Stimulated activated CD8-positive, alpha-beta memory T cell treated with anti-CD3 and anti-CD28 coated beads, Interleukin-12 subunit alpha, Interleukin-12 subunit beta, amount 100 ng/mL, for 1 hour (primary cell): ENCODE measurements at regions not wholly inside any gene's neighbourhood (a gene's known extent, or its start where the extent isn't known, plus 50 kb on each side); places are given as distances from the start of the nearest gene placed in this dataset.

Experiments used
- DNase-seq: peaks from one replicate; pipeline ENCODE4 v3.0.0-alpha.2; 2020; ENCODE audit warnings: low read depth

DNA sequence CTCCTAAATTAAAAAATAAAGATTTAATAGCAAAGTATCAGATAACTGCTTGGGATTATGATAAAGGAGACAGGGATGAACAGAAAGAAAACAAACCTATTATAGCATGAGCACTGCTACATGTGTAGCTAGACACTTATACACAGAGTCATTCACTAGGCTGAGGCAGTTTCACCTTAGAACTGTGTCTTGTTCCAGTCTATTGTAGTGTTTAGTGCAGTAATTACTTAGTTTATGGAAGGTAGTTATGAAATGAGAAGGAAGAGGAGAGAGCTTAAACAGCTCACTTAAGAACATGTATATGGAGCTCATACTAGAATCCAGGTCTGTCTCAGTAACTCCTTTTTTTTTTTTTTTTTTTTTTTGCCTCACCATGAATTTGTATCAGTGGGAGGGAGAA lies 441.4 kb downstream of the PDCD6IP start:
- no peak for DNase-seq

DNA sequence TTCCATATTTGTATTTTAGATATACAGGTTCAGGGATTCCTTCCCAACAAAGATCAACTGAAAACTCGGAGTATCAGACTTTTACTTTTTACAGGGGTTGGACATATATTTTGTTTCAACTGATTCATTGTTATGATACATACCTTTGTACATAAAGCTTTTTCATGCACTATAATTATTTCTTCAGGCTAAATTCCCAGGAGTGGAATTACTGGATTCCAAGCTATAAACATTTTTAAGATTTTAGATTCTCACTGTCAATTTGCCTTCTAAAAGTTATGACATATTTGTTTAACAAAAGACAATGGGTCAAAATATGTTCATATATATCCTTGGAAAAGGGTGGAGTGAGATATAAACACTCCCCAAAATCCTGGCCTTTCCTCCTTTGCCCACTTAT lies 449.0 kb downstream of the PDCD6IP start:
- DNase-seq = no peak

DNA sequence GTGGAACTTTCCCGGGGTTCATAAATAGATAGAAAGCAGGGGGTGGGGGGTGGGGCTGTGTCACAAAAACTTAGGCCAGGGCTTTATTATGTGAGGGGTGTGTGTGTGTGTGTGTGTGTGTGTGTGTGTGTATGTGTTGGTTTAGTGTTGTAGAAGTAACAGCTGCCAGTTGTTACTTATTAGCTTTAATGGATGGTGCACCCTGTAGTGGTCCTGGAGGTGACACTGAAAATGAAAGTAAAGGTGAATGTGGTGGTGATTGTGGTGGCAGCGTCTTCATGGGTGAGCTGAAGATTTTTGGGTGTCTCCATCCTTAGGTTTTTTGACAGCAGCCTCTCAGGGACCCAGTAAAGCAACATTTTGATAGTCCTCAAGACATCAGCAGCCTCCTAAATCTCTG lies 449.9 kb downstream of the PDCD6IP start:
- DNase-seq = no peak

DNA sequence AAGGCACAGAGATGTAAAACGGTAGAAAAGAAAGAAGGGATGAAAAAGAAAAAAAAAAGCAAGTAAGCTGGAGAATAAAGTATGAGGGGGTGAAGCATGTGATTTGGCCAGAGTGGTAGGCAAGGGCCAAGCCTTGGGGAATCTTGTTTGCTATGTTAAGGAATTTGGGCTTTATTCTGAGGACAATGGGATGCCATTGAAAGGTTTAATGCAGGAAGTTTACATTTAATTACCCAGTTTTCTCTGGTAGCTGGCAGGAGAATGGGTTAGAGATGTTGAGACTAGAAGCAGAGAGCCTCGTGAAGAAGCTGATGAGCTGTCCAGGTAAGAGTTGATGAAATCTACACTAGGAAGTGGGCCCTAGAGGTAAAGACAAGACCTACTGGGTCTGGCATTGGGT lies 455.9 kb downstream of the PDCD6IP start:
- no peak for DNase-seq

DNA sequence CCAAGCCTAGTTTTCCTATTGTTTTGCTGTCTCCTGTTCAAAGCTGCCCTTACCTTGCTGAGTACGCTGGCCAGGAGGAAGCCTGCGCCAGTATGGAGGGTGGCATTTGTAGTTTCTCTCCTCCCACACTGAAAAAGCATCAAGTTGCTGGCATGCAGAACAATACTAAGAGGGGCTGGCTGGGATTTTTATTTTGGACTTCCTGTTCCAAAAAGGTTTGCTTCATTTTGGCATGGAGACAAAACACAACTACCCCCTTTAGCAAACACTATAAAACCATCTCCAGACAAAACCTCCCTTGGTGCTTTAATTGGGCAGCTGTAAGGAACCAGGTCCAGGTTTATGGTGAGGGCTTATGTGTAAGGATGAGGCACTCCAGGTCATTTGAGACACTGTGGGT lies 457.6 kb downstream of the PDCD6IP start:
- DNase-seq = no peak

DNA sequence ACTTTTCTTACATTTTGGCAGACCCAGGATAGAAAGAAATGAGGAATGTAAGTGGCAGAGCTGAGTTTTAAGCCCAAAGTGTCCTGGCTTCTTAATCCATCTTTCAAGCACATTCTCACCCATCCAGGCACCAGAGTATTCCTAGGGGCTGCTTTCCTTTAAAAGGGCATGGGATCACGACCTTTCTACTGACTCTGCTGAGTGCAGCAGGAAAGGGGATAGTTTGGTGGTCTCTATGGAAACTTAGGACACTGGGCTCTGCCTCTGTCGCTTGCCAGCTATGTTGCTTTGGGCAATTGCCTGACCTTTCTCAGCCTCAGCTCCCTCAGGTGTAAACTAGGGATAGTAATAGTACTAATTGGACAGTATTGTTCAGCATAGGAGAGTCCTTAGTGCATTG lies 458.4 kb downstream of the PDCD6IP start:
- DNase-seq = no peak

DNA sequence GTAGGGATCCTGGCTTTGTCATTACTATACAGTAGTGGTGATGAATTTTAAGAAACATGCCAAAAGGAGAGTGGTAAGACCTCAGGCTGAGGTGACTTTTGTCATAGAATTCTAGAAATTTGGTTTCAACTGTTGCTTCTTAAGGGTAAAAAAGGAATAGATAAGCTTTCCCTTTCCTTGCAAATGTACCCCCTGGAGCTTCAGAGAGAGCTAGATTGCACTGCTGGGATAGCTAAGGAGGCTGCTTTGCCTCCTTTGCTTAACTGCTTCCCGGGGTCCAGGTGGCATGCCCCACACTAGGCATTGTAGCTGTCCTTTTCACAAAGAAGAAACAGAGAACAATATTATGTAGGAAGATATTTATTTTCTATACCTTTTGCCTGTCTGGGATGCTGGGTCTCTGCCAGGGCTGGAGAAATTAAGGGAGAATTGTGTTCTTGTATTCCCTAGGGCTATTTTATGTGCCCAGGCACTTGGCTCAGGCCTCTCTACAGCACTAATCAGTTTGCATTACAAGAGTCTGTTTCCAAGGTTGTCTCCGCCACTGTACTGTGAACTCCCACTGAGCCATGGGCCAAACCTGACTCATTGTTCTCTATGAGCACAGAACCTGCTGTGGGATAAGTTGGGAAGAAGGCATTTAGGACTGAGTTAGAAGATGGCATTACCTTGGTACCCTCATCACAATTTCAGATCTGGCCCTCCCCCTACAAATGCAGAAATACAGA lies 460.0 kb downstream of the PDCD6IP start:
- DNase-seq = no peak

DNA sequence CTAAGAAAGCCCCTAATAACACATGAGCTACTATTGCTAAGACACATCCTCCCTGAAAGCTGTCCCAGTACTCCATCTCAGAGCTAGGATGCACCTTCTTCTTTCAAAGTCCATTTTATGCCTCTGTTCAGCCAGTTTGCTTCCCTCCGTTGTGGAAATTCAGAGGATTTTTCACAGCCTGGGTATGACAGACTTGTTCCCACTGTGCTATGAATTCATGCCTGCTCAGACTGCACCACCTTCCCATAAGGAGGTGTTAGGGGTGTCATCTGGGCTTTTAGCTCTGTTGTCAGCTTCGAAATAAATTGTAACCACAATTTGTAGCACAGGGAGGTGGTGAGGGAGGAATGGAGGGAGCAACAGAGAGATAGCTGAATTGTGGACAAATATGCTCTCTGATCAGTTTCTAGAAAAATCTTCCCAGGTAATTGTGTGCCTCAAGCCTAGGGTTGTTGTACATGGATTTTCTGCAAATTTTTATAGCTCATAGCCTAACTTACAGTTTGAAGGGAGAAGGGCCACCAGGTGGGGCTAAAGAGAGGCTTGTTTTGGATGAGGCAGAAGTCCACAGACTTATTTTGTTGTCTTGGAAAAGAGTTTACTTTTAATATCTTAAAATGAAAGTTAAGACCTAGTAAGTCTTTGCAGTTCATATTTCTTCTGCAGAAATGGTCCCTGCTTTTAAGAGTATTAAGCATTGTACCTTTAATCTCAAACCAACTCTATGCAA lies 462.0 kb downstream of the PDCD6IP start:
- no peak for DNase-seq

DNA sequence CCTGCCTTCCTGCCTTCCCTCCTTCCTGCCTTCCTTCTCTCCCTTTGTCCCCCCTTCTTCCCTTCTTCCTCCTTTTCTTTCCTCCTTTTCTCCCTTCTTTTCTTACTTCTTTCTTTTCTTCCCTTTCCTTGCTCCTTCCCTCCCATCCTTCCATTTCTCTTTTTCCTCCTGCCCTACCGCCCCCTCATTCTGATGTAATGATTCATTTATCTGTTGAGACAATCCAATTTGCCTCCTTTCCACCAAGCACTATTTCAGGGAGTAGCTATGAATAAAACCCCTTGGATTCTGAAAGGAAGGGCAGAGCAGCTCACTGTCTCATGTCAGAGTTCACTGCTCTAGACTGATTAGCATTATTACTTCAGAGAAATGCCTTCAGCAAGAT lies 462.6 kb downstream of the PDCD6IP start:
- no peak for DNase-seq

DNA sequence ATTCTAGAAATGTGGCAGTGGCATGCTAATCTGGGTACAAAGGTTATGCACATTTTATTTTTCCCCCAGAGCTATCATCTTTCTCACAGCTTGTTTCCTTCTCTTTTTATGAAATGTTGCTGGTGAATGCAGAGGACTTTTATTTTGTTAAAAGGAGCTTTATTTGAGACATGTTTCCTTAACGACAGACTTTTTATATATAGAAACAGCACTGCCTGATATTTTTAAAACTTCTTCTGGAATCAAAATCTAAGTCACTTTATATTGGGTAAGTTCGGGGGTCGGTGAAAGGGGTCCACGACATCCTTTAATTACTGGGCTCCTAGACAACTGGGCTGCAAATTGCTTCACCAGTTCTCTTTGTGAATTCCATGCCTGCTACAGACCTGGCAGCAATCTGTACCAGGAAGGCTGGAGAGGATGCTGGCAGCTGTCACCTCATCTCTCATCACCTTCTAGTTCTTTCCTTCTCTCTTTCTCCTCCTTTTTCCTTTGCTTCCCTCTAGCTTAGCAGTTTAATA lies 464.7 kb downstream of the PDCD6IP start:
- DNase-seq = no peak

DNA sequence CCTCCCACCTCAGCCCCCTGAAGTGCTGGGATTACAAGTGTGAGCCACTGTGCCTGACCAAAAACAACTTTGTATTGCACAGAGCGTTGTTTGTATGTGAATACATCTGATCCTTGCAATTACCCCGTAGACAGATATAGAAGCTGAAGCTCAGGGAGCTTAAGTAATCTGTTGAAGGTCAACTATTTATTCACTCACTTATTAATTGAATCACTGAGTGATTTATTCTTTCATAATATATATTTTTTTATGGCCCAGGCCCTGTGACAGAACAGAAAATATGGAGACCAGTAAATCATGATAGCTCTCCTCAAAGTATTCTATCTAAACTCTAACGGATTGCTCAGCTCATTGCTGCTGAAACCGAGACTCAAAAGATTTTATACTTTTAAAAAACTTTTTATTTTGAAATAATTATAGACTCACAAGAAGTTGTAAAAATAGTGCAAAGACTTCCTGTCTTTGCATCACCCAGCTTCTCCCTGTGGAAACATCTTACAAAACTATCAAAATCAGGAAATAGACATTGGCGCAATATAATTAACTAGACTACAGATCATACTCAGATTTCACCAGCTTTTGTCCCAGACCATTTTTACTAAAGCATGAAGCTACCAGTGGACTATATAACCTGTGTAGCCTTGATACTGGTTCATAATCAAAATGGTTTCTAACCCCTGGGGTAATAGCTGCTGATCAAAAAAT lies 466.1 kb downstream of the PDCD6IP start:
- no peak for DNase-seq

DNA sequence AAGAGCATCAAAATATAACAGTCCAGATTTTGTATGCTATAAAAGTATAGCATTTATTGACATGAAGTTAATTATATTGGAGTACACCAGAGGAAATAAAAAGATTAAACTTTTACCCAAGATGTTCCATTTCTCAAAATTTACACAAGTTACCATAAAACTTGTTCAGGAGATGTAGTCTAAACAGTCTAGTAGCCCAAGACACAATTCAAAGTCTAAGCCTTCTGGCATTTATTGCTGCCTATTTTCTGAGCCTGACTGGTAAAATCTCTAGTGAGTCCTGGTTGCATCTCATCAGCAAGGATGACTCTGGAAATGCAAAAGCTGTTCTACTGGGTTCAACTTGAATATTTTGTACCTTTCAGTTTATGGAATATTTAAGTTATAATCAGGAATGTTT lies 468.7 kb downstream of the PDCD6IP start:
- no peak for DNase-seq

DNA sequence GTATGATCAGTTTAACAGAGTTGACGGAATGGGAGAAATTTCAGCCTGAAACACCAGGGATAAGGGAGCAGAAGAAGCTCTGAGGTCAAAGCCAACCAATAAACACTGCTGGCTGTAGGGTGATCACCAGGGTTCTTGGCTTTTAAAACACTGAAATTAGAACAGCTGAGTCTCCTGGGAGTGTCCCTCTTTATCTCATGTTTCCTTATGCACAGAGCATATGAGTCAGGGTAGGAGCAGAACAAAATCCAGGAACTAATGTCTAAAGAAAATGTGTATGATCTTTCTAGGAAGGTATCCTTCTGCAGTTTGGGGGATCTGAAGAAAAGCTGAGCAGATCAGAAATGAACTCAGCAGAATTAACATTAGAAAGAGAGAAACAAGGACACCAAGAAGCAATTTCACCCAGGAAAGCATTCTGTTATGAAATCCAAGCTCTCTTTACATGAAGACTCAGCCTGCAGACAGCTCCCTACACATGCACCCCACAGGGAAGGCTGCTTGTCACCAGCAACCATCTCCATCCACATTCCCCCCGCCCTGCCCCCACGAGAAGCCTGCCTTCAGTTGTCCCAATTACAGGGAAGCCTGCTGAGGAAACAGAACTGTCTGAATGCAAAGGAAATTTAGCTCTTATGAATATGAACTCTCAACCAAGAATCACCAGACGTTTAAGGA lies 469.7 kb downstream of the PDCD6IP start:
- no peak for DNase-seq

DNA sequence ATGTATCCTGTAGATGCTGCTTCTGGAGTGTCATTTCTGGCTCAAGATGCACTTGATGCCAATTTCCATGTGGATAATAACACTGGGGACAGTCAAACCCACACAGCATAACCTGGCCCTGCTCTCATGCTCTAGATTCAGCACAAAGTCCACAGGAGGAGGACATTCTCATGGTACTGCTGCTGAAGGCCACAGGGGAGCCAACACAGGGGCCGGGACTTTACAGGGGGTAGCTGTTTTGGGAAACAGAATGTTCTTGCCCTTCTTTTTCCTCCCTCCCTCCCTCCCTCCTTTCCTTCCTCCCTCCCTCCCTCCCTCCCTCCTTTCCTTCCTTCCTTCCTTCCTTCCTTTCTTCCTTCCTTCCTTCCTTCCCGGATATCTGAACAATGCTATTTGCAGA lies 477.4 kb downstream of the PDCD6IP start:
- DNase-seq = no peak

DNA sequence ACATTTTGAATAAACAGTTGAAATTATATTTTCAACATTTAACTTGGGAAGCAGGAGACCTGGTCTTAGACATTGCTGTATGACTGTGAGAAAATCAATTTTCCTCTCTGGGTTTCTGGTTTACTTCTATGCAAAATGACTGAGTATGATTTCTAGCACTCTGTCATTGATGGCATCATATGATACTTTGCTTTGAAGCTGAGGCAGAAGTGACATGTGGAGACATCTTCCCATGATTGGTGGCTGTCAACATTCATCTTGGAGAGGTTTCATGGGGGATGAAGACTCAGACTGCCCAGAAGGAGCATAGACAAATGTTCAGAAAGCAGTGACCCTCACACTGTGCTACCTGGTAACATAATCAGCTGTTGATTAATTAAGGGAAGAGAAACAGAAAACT lies 477.9 kb downstream of the PDCD6IP start:
- no peak for DNase-seq

DNA sequence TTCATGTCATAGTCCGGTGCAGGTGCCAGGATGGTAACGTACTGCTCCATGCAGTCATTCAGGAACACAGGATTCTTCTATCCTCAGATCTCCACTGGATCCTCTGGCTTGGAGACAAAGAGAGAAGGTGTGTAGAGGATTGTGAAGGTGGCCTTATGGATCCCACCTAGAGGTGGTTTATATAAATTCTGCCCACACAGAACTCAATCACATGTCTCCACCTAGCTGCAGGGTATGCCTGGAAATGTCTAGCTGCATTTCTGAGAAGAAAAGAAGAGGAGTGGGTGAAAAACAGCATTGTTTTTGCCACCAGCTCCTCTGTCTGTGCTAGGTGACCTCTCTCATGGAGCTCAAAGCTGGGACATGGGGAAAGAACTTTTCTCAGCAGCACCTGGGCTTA lies 478.7 kb downstream of the PDCD6IP start:
- DNase-seq = no peak

DNA sequence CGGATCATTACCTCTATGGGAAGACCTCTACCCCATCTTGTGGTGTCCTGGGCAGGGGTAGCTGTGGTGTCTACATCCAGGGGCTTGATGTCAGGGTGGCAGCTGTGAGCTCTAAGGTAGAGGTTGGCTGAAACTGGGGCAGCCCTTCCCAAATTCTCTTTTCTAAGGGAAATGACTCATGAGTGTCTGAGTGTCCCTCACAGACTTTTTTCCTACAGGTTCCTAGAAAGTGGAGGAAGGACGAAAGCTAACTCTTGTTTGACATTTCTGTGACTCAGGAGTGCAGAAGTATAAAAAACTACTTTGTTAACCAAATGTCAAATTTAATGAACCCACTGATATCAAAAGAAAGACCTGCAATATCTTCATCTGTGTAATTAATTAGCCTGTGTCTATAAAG lies 481.5 kb downstream of the PDCD6IP start:
- no peak for DNase-seq

DNA sequence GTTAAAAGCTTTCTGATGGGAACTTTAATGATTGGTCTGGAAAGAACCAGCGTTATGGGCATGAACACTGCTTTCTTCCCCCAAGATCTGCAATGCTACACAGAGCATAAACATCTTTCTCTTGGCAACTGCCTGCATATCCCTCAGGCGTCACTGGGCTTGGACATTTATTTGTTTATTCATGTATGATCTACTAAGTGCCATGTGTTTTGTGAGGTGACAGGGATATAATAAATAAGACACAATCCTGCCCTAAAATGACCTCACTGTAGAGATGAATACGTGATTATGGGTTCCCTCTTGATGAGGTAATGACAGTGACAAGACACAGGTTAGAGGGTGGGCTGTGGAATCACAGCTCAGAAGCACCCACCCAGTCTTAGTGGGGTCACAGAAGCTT lies 485.3 kb downstream of the PDCD6IP start:
- DNase-seq = no peak

DNA sequence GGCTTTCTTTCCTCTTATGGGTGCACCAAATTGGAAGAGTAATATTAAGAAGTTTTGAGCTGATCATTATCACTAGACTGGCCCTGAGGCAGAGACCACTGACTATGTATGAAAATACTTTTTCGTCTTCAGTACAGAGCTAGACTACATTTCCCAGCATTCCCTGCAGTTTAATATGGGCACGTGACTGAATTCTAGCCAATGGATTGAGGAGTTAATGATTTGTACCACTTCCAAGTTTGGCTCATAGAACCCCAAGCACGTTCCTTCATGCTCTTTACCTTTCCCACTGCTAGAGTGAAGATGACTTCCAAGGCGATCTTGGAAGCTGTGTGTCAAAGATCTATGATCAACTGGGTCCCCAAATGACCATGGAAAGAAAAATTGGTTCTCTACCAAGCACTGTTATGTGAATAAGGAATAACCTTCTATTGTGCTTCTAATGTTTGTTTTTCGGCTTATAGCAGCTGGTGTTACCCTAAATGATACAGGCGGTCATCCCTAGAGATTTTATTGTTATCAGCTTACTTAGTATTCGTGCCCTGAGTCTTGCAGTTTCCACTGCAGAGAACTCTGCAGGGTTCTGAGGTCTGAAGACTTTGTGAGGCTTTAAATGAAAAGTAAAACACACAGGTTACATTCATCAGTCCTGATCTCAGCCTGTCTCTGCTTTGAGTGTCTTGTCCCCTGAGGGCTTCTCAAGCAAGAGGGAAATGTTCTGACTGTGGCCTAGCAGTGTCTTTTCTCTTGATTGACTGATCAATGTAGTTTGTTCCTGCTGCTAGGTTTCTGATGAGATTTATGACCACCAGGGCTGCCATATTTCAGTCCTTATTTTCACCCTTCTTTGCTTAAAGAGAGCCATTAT lies 486.8 kb downstream of the PDCD6IP start:
- no peak for DNase-seq

DNA sequence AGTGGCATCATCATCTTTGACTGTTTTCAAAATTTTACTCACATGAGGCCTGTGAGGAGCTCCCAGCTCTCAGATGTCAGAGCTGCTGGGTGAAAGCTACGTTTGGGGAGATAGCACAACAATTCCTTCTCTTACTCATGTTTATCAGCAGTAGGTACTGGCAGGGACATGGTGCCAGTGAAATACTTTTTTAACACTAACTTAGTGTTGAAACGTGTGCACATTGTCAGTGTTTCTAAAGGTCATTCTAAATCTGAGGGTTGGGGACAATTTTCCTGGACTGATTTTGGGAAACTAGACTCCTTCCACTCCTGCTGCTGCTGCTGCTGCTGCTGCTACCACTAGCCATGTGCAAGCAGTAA lies 487.4 kb downstream of the PDCD6IP start:
- no peak for DNase-seq

DNA sequence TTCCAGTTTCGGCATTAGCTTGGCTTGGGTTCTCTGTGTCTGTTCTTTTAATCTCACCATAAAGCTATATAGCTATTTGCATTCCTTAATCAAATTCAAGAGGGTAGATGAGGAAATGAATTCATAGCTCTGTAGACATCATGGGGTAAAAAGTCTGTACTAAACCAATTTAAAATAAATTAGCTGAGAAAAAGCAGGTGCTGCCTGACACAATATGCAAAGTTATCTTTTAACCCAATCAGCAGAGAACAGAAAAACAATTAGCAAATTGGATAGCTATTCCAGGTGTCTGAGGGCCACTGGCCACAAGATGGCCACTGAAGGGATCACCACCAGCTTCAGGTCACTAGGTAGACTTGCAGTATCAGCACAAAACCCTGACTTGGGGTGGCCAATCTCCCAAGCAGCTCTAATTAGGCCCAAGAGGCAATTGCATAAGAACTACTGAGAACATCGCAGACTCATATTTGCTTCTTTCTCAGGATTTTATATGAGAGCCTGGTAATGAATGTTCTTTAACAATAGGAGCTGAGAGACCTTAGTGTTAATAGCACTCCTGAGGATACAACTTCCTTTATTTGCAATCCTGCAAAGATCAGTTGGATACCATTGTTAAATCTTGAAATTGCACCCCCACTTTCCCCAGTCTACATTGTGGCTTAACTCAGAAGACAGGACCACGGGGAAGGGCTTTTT lies 494.3 kb downstream of the PDCD6IP start:
- DNase-seq = no peak
